ENCODE measurements at regions not wholly inside any gene's neighbourhood (a gene's known extent, or its start where the extent isn't known, plus 50 kb on each side); places are given as distances from the start of the nearest gene placed in this dataset.
"Not testable (repeated sequence)": the region's sequence is repeated elsewhere in the genome, so short reads cannot be mapped to it uniquely, and the experiment has no call there.

DNA sequence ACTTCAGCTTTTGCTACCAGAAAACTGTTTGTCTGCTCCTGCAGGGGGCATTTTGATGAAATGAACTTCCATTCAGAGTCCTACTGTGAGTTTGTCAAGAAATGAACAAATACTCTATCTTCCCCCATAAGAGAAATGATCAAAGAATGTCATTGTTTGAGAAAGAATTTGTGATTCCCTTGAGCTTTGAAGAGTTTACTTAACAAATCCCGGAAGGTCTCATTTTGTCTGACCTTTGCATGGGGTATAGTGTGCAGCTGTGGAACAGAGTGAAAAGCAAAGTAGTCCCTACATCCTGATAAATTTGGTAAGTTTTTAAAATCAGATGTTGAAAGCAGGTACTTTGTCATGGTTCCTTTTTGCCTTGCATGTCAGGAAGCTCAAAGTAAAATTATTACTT is 178.0 kb downstream of the ABCC12 start:
- Mint-ChIP-seq H3K4me3 (no peak overlapping the region), H3K27ac (no peak overlapping the region), H3K4me1 (ENCODE audit: low read depth) (no peaks in the 10 kb centered on the region), H3K36me3 (ENCODE audit: low read depth) (no peaks in the 10 kb centered on the region), H3K27me3 (ENCODE audit: low read depth) (no peaks in the 10 kb centered on the region), H3K9me3 (no peaks in the 10 kb centered on the region)

DNA sequence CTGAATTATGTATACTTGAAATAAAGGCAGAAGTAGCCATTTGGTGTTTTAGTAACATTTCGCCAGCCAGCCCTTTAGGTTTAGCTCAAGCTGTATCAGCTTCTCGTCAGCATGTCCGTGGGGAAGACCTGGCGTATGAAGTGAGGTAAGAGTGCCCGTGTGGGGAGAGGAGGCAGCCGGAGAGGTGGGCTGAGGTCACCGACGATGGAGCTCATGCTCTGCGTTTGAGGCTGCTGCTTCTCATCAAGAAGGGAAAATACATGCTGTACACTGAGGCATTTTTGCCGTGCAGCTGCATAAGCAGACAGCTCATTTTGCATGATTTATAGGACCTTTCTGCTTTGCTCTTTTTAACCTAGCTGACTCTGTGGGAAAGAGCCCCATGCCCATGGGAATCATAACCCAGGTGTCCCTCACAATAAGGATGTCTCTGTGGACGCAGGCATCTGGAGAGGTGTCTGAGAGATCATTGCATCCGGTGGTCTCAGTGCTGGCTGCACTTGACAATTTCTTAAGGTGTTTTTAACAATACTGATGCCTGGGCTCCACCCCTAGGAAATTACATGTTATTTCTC is 179.1 kb downstream of the ABCC12 start:
- Mint-ChIP-seq H3K36me3 (ENCODE audit: low read depth) (no peaks in the 10 kb centered on the region), H3K27me3 (ENCODE audit: low read depth) (no peaks in the 10 kb centered on the region), H3K27ac (no peak overlapping the region), H3K9me3 (no peaks in the 10 kb centered on the region), H3K4me1 (ENCODE audit: low read depth) (no peaks in the 10 kb centered on the region), H3K4me3 (no peak overlapping the region)

DNA sequence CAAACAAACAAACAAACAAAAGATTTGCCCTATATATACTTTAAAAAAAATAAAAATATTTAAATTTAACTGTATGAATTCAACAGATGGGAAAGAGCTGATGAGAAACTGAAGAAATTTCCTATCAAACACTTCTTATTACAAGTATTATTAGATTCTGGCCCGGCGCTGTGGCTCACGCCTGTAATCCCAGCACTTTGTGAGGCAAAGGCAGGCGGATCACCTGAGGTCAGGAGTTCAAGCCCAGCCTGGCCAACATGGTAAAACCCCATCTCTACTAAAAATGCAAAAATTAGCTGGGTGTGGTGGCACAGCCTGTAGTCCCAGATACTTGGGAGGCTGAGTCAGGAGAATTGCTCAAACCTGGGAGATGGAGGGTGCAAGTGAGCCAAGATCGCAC is 180.8 kb downstream of the ABCC12 start:
- not testable (repeated sequence) for H3K27ac Mint-ChIP-seq; H3K4me3 Mint-ChIP-seq; H3K4me1 Mint-ChIP-seq (ENCODE audit: low read depth); H3K36me3 Mint-ChIP-seq (ENCODE audit: low read depth); H3K27me3 Mint-ChIP-seq (ENCODE audit: low read depth); H3K9me3 Mint-ChIP-seq

DNA sequence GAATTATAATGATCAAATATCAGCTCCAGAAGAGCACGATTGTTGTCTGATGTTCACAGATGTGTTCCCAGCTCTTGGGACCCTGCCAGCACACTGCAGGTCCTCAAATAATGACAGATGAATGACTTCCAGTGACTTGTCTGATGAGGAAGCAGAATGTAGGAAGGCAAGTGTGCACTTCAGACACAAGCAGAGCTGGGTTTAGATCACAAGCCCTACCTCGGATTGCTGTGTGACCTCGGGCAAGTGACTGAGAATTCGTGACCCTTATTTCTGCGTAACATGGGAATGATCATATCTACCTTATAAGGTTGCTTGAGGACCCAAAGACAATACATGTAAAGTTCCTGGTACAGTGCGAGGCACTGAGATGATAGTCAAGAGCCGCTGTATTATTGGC is 182.2 kb downstream of the ABCC12 start:
- H3K27me3 Mint-ChIP-seq (ENCODE audit: low read depth) = no peaks in the 10 kb centered on the region
- no peaks in the 10 kb centered on the region for H3K4me1 Mint-ChIP-seq (ENCODE audit: low read depth)
- H3K36me3 Mint-ChIP-seq (ENCODE audit: low read depth) = no peaks in the 10 kb centered on the region
- H3K9me3 Mint-ChIP-seq = no peaks in the 10 kb centered on the region
- H3K27ac Mint-ChIP-seq = no peak overlapping the region
- H3K4me3 Mint-ChIP-seq = no peak overlapping the region

DNA sequence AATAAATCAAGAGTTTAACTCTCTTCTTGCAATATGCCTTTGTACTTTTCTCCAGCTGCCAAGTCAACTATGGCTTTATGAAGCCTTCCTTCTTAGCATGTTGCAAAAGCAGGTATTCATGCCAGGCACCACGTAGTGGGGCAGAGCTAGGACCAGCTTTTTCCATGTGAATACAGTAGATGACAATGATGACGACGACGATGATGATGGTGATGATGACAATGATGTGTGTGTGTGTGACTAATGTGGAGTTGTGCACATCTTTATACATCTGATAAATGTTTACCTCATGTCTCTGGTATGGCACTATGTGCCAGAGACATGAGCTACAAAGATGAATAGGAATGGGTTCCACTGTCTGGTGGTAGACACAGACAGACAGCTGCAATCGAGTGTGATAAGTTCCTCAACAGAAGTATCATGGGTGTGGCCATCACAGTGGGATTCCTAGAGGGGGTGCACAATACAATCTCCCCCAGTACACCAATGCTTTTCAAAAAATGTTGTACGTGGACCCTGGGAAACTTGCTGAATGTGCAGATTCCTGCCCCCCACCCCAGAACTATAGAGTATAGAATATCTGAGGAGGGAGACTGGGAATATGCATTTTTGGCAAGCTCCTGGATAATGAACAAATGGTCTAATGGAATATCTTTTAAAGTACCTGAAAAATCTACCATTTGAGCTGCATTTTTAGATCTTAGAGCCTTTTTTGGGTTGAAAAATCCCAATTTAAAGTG is 183.4 kb downstream of the ABCC12 start:
- Mint-ChIP-seq H3K27me3 (ENCODE audit: low read depth) (no peaks in the 10 kb centered on the region), H3K27ac (no peak overlapping the region), H3K4me1 (ENCODE audit: low read depth) (no peaks in the 10 kb centered on the region), H3K4me3 (no peak overlapping the region), H3K9me3 (no peaks in the 10 kb centered on the region), H3K36me3 (ENCODE audit: low read depth) (no peaks in the 10 kb centered on the region)

DNA sequence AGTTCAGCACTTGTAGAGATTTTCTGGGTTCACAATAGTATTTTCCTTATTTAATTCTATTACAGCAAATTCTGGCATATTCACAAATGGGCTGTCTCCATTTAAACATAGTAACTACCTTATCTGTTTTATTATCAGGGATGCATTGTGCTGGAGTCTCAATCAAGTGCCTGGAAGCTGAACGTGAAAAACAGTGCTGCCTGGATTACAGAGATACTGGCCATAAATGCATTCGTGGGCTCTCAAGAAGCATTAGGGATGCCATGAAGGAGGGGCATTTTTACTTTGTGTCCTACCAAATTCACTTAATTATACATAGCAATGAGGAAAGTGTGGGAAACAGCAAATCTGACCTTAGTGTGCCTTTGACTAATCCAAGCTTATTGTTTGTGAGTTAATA is 184.6 kb downstream of the ABCC12 start:
- Mint-ChIP-seq H3K9me3 (no peaks in the 10 kb centered on the region), H3K27ac (no peak overlapping the region), H3K4me1 (ENCODE audit: low read depth) (no peaks in the 10 kb centered on the region), H3K27me3 (ENCODE audit: low read depth) (no peaks in the 10 kb centered on the region), H3K36me3 (ENCODE audit: low read depth) (no peaks in the 10 kb centered on the region), H3K4me3 (no peak overlapping the region)

- Mint-ChIP-seq H3K27me3 (ENCODE audit: low read depth) (no peaks in the 10 kb centered on the region), H3K36me3 (ENCODE audit: low read depth) (no peaks in the 10 kb centered on the region), H3K4me1 (ENCODE audit: low read depth) (no peaks in the 10 kb centered on the region), H3K9me3 (no peaks in the 10 kb centered on the region), H3K4me3 (no peak overlapping the region), H3K27ac (no peak overlapping the region)
These were observed 185.4 kb downstream of the ABCC12 start for GRCh38 chr16:47970291-47970931.

DNA sequence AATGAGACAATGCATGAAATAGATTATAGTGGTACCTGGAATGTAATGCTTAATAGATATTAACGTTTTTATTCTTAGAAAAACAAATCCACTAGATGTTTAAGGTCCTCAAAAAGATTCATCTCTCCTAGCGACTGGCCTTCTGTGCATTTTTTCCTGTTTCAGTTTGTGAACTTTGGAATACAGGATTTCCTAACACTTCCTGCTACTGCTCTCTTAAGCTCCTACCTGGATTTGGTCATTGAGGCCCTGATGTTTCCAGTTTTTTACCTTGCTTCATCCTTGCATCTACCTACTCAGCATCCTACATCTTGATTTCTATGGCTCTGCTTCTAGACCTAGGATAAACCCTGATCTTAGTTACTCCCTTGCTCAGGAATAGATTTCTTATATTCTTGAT is 188.4 kb downstream of the ABCC12 start:
- Mint-ChIP-seq H3K9me3 (no peaks in the 10 kb centered on the region), H3K36me3 (ENCODE audit: low read depth) (no peaks in the 10 kb centered on the region), H3K27ac (no peak overlapping the region), H3K27me3 (ENCODE audit: low read depth) (no peaks in the 10 kb centered on the region), H3K4me1 (ENCODE audit: low read depth) (no peaks in the 10 kb centered on the region), H3K4me3 (no peak overlapping the region)

GRCh38 chr16:47966325-47966724 is 189.5 kb downstream of the ABCC12 start:
- Mint-ChIP-seq H3K27me3 (ENCODE audit: low read depth) (no peaks in the 10 kb centered on the region), H3K9me3 (no peaks in the 10 kb centered on the region), H3K4me3 (no peak overlapping the region), H3K27ac (no peak overlapping the region), H3K4me1 (ENCODE audit: low read depth) (no peaks in the 10 kb centered on the region), H3K36me3 (ENCODE audit: low read depth) (no peaks in the 10 kb centered on the region)

- H3K9me3 Mint-ChIP-seq = no peaks in the 10 kb centered on the region
- H3K4me1 Mint-ChIP-seq (ENCODE audit: low read depth) = no peaks in the 10 kb centered on the region
- no peaks in the 10 kb centered on the region for H3K36me3 Mint-ChIP-seq (ENCODE audit: low read depth)
- H3K27me3 Mint-ChIP-seq (ENCODE audit: low read depth) = no peaks in the 10 kb centered on the region
- H3K4me3 Mint-ChIP-seq = no peak overlapping the region
- H3K27ac Mint-ChIP-seq = no peak overlapping the region
These were observed 190.4 kb downstream of the ABCC12 start for GRCh38 chr16:47965439-47965838.

GRCh38 chr16:47958726-47959125 is 197.1 kb downstream of the ABCC12 start:
- no peaks in the 10 kb centered on the region for H3K4me1 Mint-ChIP-seq (ENCODE audit: low read depth)
- no peak overlapping the region for H3K27ac Mint-ChIP-seq
- H3K4me3 Mint-ChIP-seq = no peak overlapping the region
- no peaks in the 10 kb centered on the region for H3K9me3 Mint-ChIP-seq
- H3K27me3 Mint-ChIP-seq (ENCODE audit: low read depth) = no peaks in the 10 kb centered on the region
- H3K36me3 Mint-ChIP-seq (ENCODE audit: low read depth) = no peaks in the 10 kb centered on the region

DNA sequence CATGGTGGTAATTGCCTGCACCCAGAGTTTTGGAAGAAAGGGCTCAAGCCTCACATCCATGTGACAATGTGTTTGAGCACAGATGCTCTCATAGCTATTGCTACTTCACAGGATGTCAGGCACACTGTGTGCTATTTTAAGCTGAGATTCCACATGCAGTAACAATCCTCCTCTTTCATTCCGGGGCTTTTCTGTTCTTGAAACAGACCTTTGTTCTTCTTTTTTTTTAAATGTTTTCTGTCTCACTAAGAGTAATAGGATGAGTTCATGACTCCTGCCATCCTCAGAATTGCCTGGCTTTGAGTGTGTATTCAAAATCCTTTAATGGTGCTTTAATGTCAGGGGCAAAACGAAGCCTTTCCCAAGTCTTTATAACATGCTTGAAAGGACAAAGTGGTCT is 198.9 kb downstream of the ABCC12 start:
- H3K4me1 Mint-ChIP-seq (ENCODE audit: low read depth) = no peaks in the 10 kb centered on the region
- H3K9me3 Mint-ChIP-seq = no peaks in the 10 kb centered on the region
- no peak overlapping the region for H3K27ac Mint-ChIP-seq
- no peaks in the 10 kb centered on the region for H3K36me3 Mint-ChIP-seq (ENCODE audit: low read depth)
- H3K27me3 Mint-ChIP-seq (ENCODE audit: low read depth) = no peaks in the 10 kb centered on the region
- no peak overlapping the region for H3K4me3 Mint-ChIP-seq

GRCh38 chr16:47949714-47950113 is 206.1 kb downstream of the ABCC12 start:
- Mint-ChIP-seq H3K4me3 (no peak overlapping the region), H3K36me3 (ENCODE audit: low read depth) (no peaks in the 10 kb centered on the region), H3K9me3 (peaks cover 3% of the 10 kb centered on the region), H3K4me1 (ENCODE audit: low read depth) (no peaks in the 10 kb centered on the region), H3K27me3 (ENCODE audit: low read depth) (no peaks in the 10 kb centered on the region), H3K27ac (no peak overlapping the region)

DNA sequence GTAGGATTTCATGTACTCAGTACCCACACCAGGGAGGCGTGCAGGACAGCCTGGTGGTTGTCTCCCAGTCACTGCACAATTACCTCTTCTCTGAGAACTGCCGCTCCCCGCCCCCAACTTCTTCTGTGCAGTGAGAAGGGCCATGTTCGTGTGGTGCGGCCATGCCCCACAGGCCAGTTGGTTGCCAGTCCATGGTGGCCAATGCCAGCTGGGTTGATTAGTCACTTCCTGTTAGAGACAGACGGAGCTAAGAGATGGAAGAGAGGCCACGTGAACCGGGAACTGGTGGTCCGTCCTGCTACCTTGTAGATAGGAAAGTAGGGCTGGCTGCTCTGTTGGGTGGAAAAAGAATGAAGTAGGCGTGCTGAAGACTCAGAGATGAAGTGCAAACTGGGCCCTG is 206.5 kb downstream of the ABCC12 start:
- H3K36me3 Mint-ChIP-seq (ENCODE audit: low read depth) = no peaks in the 10 kb centered on the region
- no peaks in the 10 kb centered on the region for H3K4me1 Mint-ChIP-seq (ENCODE audit: low read depth)
- H3K4me3 Mint-ChIP-seq = no peak overlapping the region
- H3K27ac Mint-ChIP-seq = no peak overlapping the region
- peaks cover 3% of the 10 kb centered on the region for H3K9me3 Mint-ChIP-seq
- H3K27me3 Mint-ChIP-seq (ENCODE audit: low read depth) = no peaks in the 10 kb centered on the region

GRCh38 chr16:47947723-47948122 is 208.1 kb downstream of the ABCC12 start:
- no peaks in the 10 kb centered on the region for H3K27me3 Mint-ChIP-seq (ENCODE audit: low read depth)
- H3K4me1 Mint-ChIP-seq (ENCODE audit: low read depth) = no peaks in the 10 kb centered on the region
- no peaks in the 10 kb centered on the region for H3K36me3 Mint-ChIP-seq (ENCODE audit: low read depth)
- H3K9me3 Mint-ChIP-seq = peaks cover 3% of the 10 kb centered on the region
- H3K4me3 Mint-ChIP-seq = no peak overlapping the region
- no peak overlapping the region for H3K27ac Mint-ChIP-seq
